SK-N-SH treated with all-trans-retinoic acid at 6 μM for 48 hours (cell line): ENCODE measurements at regions not wholly inside any gene's neighbourhood (a gene's known extent, or its start where the extent isn't known, plus 50 kb on each side); places are given as distances from the start of the nearest gene placed in this dataset.

Source experiments
- PATZ1 ChIP-seq: fragments of 250-450 bp; sonication (Bioruptor Pico); IDR thresholded peaks from 2 replicates; pipeline ENCODE4 v1.8.0; 2020; ENCODE audit warnings: mild to moderate bottlenecking, moderate library complexity, borderline replicate concordance
- ZNF70 ChIP-seq: fragments of 450-650 bp; formaldehyde crosslinking; IDR thresholded peaks from 2 replicates; pipeline ENCODE4 v1.5.0; 2020; ENCODE audit warnings: mild to moderate bottlenecking, moderate library complexity

- TF ChIP-seq ZNF70 (CRISPR knock-in tag): no peak
- TF ChIP-seq PATZ1 (CRISPR knock-in tag): no peak
These were observed 318.6 kb downstream of the FOXL1 start for GRCh38 chr16:86896976-86897375.
